H1 (cell line): ENCODE measurements at regions not wholly inside any gene's neighbourhood (a gene's known extent, or its start where the extent isn't known, plus 50 kb on each side); places are given as distances from the start of the nearest gene placed in this dataset.

ENCODE experiments used
- CREB1 ChIP-seq: IDR thresholded peaks from 2 replicates; pipeline ENCODE4 v1.6.1; 2012; ENCODE audit warnings: inconsistent platforms
- RNF2 ChIP-seq: fragments of 200-900, 300-1000 bp; sonication (generic); IDR thresholded peaks from 2 replicates; pipeline ENCODE4 v1.7.1; 2016; ENCODE audit warnings: borderline replicate concordance, low read depth, mild to moderate bottlenecking, antibody characterized with exemption, low read length; ENCODE audit not compliant: poor library complexity, severe bottlenecking; ENCODE audit errors: missing control alignments
- SUZ12 ChIP-seq: fragments of 200-600 bp; sonication (generic); IDR thresholded peaks from 2 replicates; pipeline ENCODE4 v1.6.1; 2012; ENCODE audit warnings: mild to moderate bottlenecking, inconsistent platforms, low read length, moderate library complexity, mixed read lengths
- TEAD4 ChIP-seq: IDR thresholded peaks from 2 replicates; pipeline ENCODE4 v1.6.1; 2012; ENCODE audit warnings: low read depth, low read length, inconsistent platforms, mixed read lengths

GRCh38 chr9:82729991-82730589 is 332.9 kb downstream of the RASEF start (continued):
- TF ChIP-seq RNF2, result no peak
- no peak for TF ChIP-seq CREB1
- no peak for TF ChIP-seq TEAD4
- TF ChIP-seq SUZ12, result no peak
